ENCODE measurements at regions not wholly inside any gene's neighbourhood (a gene's known extent, or its start where the extent isn't known, plus 50 kb on each side); places are given as distances from the start of the nearest gene placed in this dataset.

GRCh38 chr2:222130855-222131254, 167.9 kb downstream of the PAX3 start:
- dilution Hi-C loops (cut with HindIII; ENCODE audit: low sequenced_read_pairs, unreplicated experiment) (no loop called here), intact Hi-C loops (cut with micrococcal nuclease) (no loop called here), in situ Hi-C loops (cut with MboI; ENCODE audit: low sequenced_read_pairs) (no loop called here)
- Histone ChIP-seq H4K5ac (ENCODE audit: low read depth, low read length) (no peak overlapping the region), H3K9ac (ENCODE audit: low read depth, low read length) (no peak overlapping the region), H3K56ac (ENCODE audit: extremely low read depth, insufficient read depth, low read length) (no peak overlapping the region), H3K18ac (ENCODE audit: low read depth, low read length) (no peak overlapping the region), H3K9me1 (ENCODE audit: insufficient read depth, low read length) (no peaks in the 10 kb centered on the region), H3K9me3 (ENCODE audit: control insufficient read depth, insufficient read depth, low read length) (no peaks in the 10 kb centered on the region), H3K14ac (replicated peaks; ENCODE audit: low read depth, low read length) (no peak overlapping the region), H3K27ac (ENCODE audit: insufficient read depth, low read length) (no peak overlapping the region), H3K4me3 (ENCODE audit: insufficient read depth, low read depth, low read length) (no peak overlapping the region), H2BK15ac (ENCODE audit: low read depth, low read length) (no peak overlapping the region), H3K4me2 (ENCODE audit: low read depth, low read length) (no peak overlapping the region), H3K27me3 (ENCODE audit: control insufficient read depth, insufficient read depth, low read length) (no peaks in the 10 kb centered on the region), H2AK9ac (replicated peaks; ENCODE audit: low read depth, low read length, poor library complexity) (no peak overlapping the region), H2AK5ac (ENCODE audit: low read depth, low read length) (no peak overlapping the region), H4K91ac (ENCODE audit: insufficient read depth, low read depth, low read length) (no peak overlapping the region), H4K8ac (ENCODE audit: low read depth in 2 of 2, low read length in 2 of 2) (no peak overlapping the region), H2AFZ (replicated peaks; ENCODE audit: low read length, poor library complexity) (no peak overlapping the region), H2BK120ac (ENCODE audit: low read depth, low read length) (no peak overlapping the region), H4K20me1 (ENCODE audit: insufficient read depth, low read length) (no peaks in the 10 kb centered on the region), H3K23ac (ENCODE audit: low read depth, low read length) (no peak overlapping the region), H3K4me1 (ENCODE audit: control insufficient read depth, insufficient read depth, low read length) (no peaks in the 10 kb centered on the region), H3K36me3 (ENCODE audit: control insufficient read depth, insufficient read depth, low read length) (no peaks in the 10 kb centered on the region), H3K4ac (ENCODE audit: low read depth, low read length) (no peak overlapping the region), H2BK20ac (ENCODE audit: low read depth, low read length) (no peak overlapping the region), H2BK5ac (ENCODE audit: low read depth, low read length, poor library complexity, severe bottlenecking) (no peak overlapping the region), H3K79me1 (ENCODE audit: low read depth in 1 of 2, low read length in 2 of 2) (no peaks in the 10 kb centered on the region)
- ATAC-seq (ENCODE audit: low read depth) = no peak
- TF ChIP-seq CEBPB (IDR thresholded peaks at IDR 0.05; ENCODE audit: low read depth, low read length) = no peak
- no peak for TF ChIP-seq NFE2L2 (IDR thresholded peaks at IDR 0.05; ENCODE audit: low read depth, low read length)
- POLR2A ChIA-PET (ENCODE audit: unreplicated experiment) = no interaction called here
- CTCF ChIA-PET = no interaction called here
- BruUV-seq (replicated peaks) = no TSS peak
- DNase-seq = no peak
- WGBS, 2 experiments (ENCODE audit: extremely low coverage in 2 of 2, insufficient read length in 1 of 2) = no CpG with 5 or more reads among the region's 3 CpGs
